IMR-90 (cell line): ENCODE measurements at regions not wholly inside any gene's neighbourhood (a gene's known extent, or its start where the extent isn't known, plus 50 kb on each side); places are given as distances from the start of the nearest gene placed in this dataset.

Experiments used
- ATAC-seq: fragments of 200-7000 bp; cut with Tn5 transposase; 2 replicates; pipeline ENCODE4 v1.9.1; 2020; ENCODE audit warnings: low read depth, mild to moderate bottlenecking, moderate library complexity
- BruUV-seq: library from RNA; stranded (reverse); fragments of 400-500 nt; replicated peaks from 2 replicates; lab custom pipeline; 2021; lab: Mats Ljungman, UMichigan
- CTCF ChIA-PET: fragments of 300-600 bp; formaldehyde crosslinking; extraction: SDS; loops from one replicate; lab custom pipeline; 2021; ENCODE audit warnings: antibody characterized with exemption; lab: Yijun Ruan, JAX
- POLR2A ChIA-PET: fragments of 300-600 bp; sonication (Branson Sonifier 250); formaldehyde crosslinking; loops from one replicate; lab custom pipeline; 2022; ENCODE audit warnings: antibody characterized with exemption; ENCODE audit not compliant: unreplicated experiment; lab: Charles Lee
- DNase-seq: peaks from one replicate; pipeline ENCODE4 v3.0.0; 2013
- H2AFZ ChIP-seq: replicated peaks from 2 replicates; pipeline ENCODE3; 2013; ENCODE audit warnings: low read length, mild to moderate bottlenecking; ENCODE audit not compliant: poor library complexity
- H2AK5ac ChIP-seq: 2 replicates; pipeline ENCODE4 v1.6.1; 2013; ENCODE audit warnings: low read depth, low read length, inconsistent platforms
- H2AK9ac ChIP-seq: replicated peaks from 2 replicates; pipeline ENCODE3; 2013; ENCODE audit warnings: mild to moderate bottlenecking, low read depth, low read length, moderate library complexity; ENCODE audit not compliant: poor library complexity
- H2BK120ac ChIP-seq: 2 replicates; pipeline ENCODE4 v1.6.1; 2013; ENCODE audit warnings: low read depth, low read length, inconsistent platforms
- H2BK15ac ChIP-seq: 3 replicates; pipeline ENCODE4 v1.6.1; 2013; ENCODE audit warnings: low read depth, low read length, inconsistent platforms
- H2BK20ac ChIP-seq: 2 replicates; pipeline ENCODE4 v1.6.1; 2013; ENCODE audit warnings: low read depth, mild to moderate bottlenecking, inconsistent platforms, low read length, moderate library complexity
- H2BK5ac ChIP-seq: 2 replicates; pipeline ENCODE4 v1.6.1; 2013; ENCODE audit warnings: mild to moderate bottlenecking, low read depth, low read length, inconsistent platforms; ENCODE audit not compliant: poor library complexity, severe bottlenecking
- H3K14ac ChIP-seq: replicated peaks from 2 replicates; pipeline ENCODE4 v1.6.1; 2013; ENCODE audit warnings: low read depth, low read length, inconsistent platforms
- H3K18ac ChIP-seq: 2 replicates; pipeline ENCODE4 v1.6.1; 2013; ENCODE audit warnings: low read depth, low read length, control low read depth
- H3K23ac ChIP-seq: 2 replicates; pipeline ENCODE4 v1.6.1; 2013; ENCODE audit warnings: low read depth, low read length, inconsistent platforms
- H3K27ac ChIP-seq: 2 replicates; pipeline ENCODE4 v1.5.1; 2013; ENCODE audit warnings: mild to moderate bottlenecking, control low read depth, low read length; ENCODE audit not compliant: insufficient read depth
- H3K27me3 ChIP-seq: 2 replicates; pipeline ENCODE4 v1.6.1; 2013; ENCODE audit warnings: low read length; ENCODE audit not compliant: control insufficient read depth, insufficient read depth
- H3K36me3 ChIP-seq: 2 replicates; pipeline ENCODE4 v1.6.1; 2013; ENCODE audit warnings: low read length, mixed read lengths; ENCODE audit not compliant: control insufficient read depth, insufficient read depth
- H3K4ac ChIP-seq: 2 replicates; pipeline ENCODE4 v1.6.1; 2013; ENCODE audit warnings: low read depth, low read length, inconsistent platforms
- H3K4me1 ChIP-seq: 2 replicates; pipeline ENCODE4 v1.6.1; 2013; ENCODE audit warnings: low read length, mixed read lengths; ENCODE audit not compliant: control insufficient read depth, insufficient read depth
- H3K4me2 ChIP-seq: 2 replicates; pipeline ENCODE4 v1.6.1; 2013; ENCODE audit warnings: low read depth, mild to moderate bottlenecking, control low read depth, low read length, moderate library complexity
- H3K4me3 ChIP-seq: 2 replicates; pipeline ENCODE4 v1.5.1; 2013; ENCODE audit warnings: low read depth, mild to moderate bottlenecking, control low read depth, low read length, moderate library complexity; ENCODE audit not compliant: insufficient read depth
- H3K56ac ChIP-seq: 2 replicates; pipeline ENCODE4 v1.6.1; 2013; ENCODE audit warnings: low read length, inconsistent platforms; ENCODE audit not compliant: insufficient read depth; ENCODE audit errors: extremely low read depth
- H3K79me1 ChIP-seq, 2 experiments: 2 replicates each; pipeline ENCODE4 v1.6.1; 2013; ENCODE audit warnings: low read length in 2 of 2, inconsistent platforms in 1 of 2, low read depth in 1 of 2
- H3K9ac ChIP-seq: 2 replicates; pipeline ENCODE4 v1.6.1; 2013; ENCODE audit warnings: low read depth, low read length, control low read depth
- H3K9me1 ChIP-seq: 2 replicates; pipeline ENCODE4 v1.6.1; 2013; ENCODE audit warnings: low read length, inconsistent platforms; ENCODE audit not compliant: insufficient read depth
- H3K9me3 ChIP-seq: 2 replicates; pipeline ENCODE4 v1.6.1; 2013; ENCODE audit warnings: low read length; ENCODE audit not compliant: control insufficient read depth, insufficient read depth
- H4K20me1 ChIP-seq: 2 replicates; pipeline ENCODE4 v1.6.1; 2013; ENCODE audit warnings: low read length, inconsistent platforms; ENCODE audit not compliant: insufficient read depth
- H4K5ac ChIP-seq: 2 replicates; pipeline ENCODE4 v1.6.1; 2013; ENCODE audit warnings: mild to moderate bottlenecking, low read depth, low read length, control low read depth
- H4K8ac ChIP-seq, 2 experiments: 2 replicates each; pipeline ENCODE4 v1.6.1; 2013; ENCODE audit warnings: low read depth in 2 of 2, low read length in 2 of 2, control low read depth in 1 of 2, inconsistent platforms in 1 of 2
- H4K91ac ChIP-seq: 2 replicates; pipeline ENCODE4 v1.6.1; 2013; ENCODE audit warnings: low read depth, low read length, inconsistent platforms; ENCODE audit not compliant: insufficient read depth
- BHLHE40 ChIP-seq: fragments of 150-350 bp; IDR thresholded peaks from 2 replicates; pipeline ENCODE4 v1.6.1; 2016; ENCODE audit warnings: mild to moderate bottlenecking, low read depth, low read length
- CHD1 ChIP-seq: IDR thresholded peaks from 2 replicates; pipeline ENCODE4 v1.6.1; 2012; ENCODE audit warnings: low read depth, low read length, improper control_type of control experiment
- FOS ChIP-seq: fragments of 150-350 bp; IDR thresholded peaks from 2 replicates; pipeline ENCODE4 v1.6.1; 2016; ENCODE audit warnings: low read depth, low read length
- MAFK ChIP-seq: IDR thresholded peaks from 2 replicates; pipeline ENCODE4 v1.6.1; 2012; ENCODE audit warnings: low read depth, low read length, improper control_type of control experiment
- MAZ ChIP-seq: IDR thresholded peaks from 2 replicates; pipeline ENCODE4 v1.6.1; 2012; ENCODE audit warnings: low read depth, mild to moderate bottlenecking, low read length, improper control_type of control experiment, moderate library complexity, borderline replicate concordance
- MXI1 ChIP-seq: IDR thresholded peaks from 2 replicates; pipeline ENCODE4 v1.6.1; 2012; ENCODE audit warnings: low read depth, mild to moderate bottlenecking, low read length, moderate library complexity, borderline replicate concordance
- POLR2A ChIP-seq: IDR thresholded peaks from 2 replicates; pipeline ENCODE4 v1.6.1; 2012; ENCODE audit warnings: mild to moderate bottlenecking, low read depth, low read length
- RAD21 ChIP-seq: IDR thresholded peaks from 2 replicates; pipeline ENCODE4 v1.6.1; 2012; ENCODE audit warnings: low read length, improper control_type of control experiment
- RCOR1 ChIP-seq: IDR thresholded peaks from 2 replicates; pipeline ENCODE4 v1.6.1; 2012; ENCODE audit warnings: mild to moderate bottlenecking, low read length, improper control_type of control experiment; ENCODE audit not compliant: insufficient replicate concordance
- RFX5 ChIP-seq: IDR thresholded peaks from 2 replicates; pipeline ENCODE4 v1.8.0; 2012; ENCODE audit warnings: low read depth, mild to moderate bottlenecking, low read length, moderate library complexity
- SMC3 ChIP-seq: fragments of 150-350 bp; IDR thresholded peaks from 2 replicates; pipeline ENCODE4 v1.6.1; 2016; ENCODE audit warnings: low read depth, mild to moderate bottlenecking, antibody characterized with exemption, low read length, moderate library complexity
- WGBS, 2 experiments: methylation state at CpG; one replicate each; pipeline versions ENCODE4 v1.1.5 to v1.1.7; 2013; ENCODE audit warnings: missing lambda C conversion rate in 2 of 2; ENCODE audit not compliant: insufficient read length in 1 of 2; ENCODE audit errors: extremely low coverage in 2 of 2; 5-methylcytosine and 5-hydroxymethylcytosine counted together
- dilution Hi-C: fragments of 300-500 bp; cut with HindIII; formaldehyde crosslinking; loops from one replicate; pipeline ENCODE4 v1.14.3; 2018; ENCODE audit warnings: low sequenced_read_pairs; ENCODE audit not compliant: unreplicated experiment
- in situ Hi-C: fragments of 300-500 bp; cut with MboI; formaldehyde crosslinking; loops from 3 replicates; pipeline ENCODE4 v1.14.3; 2019; ENCODE audit warnings: low sequenced_read_pairs, inconsistent platforms, mixed read lengths
- intact Hi-C: fragments of 100-400 bp; cut with micrococcal nuclease; formaldehyde crosslinking; loops from 2 replicates; pipeline ENCODE4 v1.10.0; 2022
- TF ChIP-seq, protein P1 (sequence below): fragments of 150-350 bp; IDR thresholded peaks from 2 replicates; pipeline ENCODE4 v1.6.1; 2017; ENCODE audit warnings: mild to moderate bottlenecking, antibody characterized with exemption, low read length, low read depth

- no peak overlapping the region for H2BK15ac ChIP-seq
- no peak overlapping the region for H3K9ac ChIP-seq
- no peak overlapping the region for H4K8ac ChIP-seq
- no peak for DNase-seq
- H3K23ac ChIP-seq = no peak overlapping the region
- H4K91ac ChIP-seq = no peak overlapping the region
- H2BK5ac ChIP-seq = no peak overlapping the region
- ChIA-PET CTCF (no interaction called here), POLR2A (no interaction called here)
- in situ Hi-C loops (no loop called here), intact Hi-C loops (no loop called here), dilution Hi-C loops (no loop called here)
- no peaks in the 10 kb centered on the region for H3K4me1 ChIP-seq
- H3K4me3 ChIP-seq = no peak overlapping the region
- H2BK120ac ChIP-seq = no peak overlapping the region
- no peak overlapping the region for H3K4me2 ChIP-seq
- no peaks in the 10 kb centered on the region for H3K9me1 ChIP-seq
- no peak overlapping the region for H2BK20ac ChIP-seq
- no peaks in the 10 kb centered on the region for H3K27me3 ChIP-seq
- TF ChIP-seq RAD21 (no peak), BHLHE40 (no peak), MXI1 (no peak), RFX5 (no peak), CHD1 (no peak), POLR2A (no peak), SMC3 (no peak), MAFK (no peak), FOS (no peak), RCOR1 (no peak), MAZ (no peak)
- TF ChIP-seq, protein P1, sequence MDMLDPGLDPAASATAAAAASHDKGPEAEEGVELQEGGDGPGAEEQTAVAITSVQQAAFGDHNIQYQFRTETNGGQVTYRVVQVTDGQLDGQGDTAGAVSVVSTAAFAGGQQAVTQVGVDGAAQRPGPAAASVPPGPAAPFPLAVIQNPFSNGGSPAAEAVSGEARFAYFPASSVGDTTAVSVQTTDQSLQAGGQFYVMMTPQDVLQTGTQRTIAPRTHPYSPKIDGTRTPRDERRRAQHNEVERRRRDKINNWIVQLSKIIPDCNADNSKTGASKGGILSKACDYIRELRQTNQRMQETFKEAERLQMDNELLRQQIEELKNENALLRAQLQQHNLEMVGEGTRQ = no peak
- no peak overlapping the region for H3K4ac ChIP-seq
- no peak overlapping the region for H2AK5ac ChIP-seq
- no peak overlapping the region for H4K5ac ChIP-seq
- no peaks in the 10 kb centered on the region; the same call in 1 of the 2 replicates for H3K9me3 ChIP-seq
- no peak overlapping the region for H2AFZ ChIP-seq
- H4K20me1 ChIP-seq = no peaks in the 10 kb centered on the region
- WGBS, 2 experiments = 20% methylated on average over 1 of the region's 4 CpGs; no CpG with 5 or more reads in 1 of the 2 experiments
- H3K56ac ChIP-seq = no peak overlapping the region
- H3K79me1 ChIP-seq = no peaks in the 10 kb centered on the region
- no peak for ATAC-seq
- H3K14ac ChIP-seq = no peak overlapping the region
- no peak overlapping the region for H3K27ac ChIP-seq
- no TSS peak for BruUV-seq
- no peak overlapping the region for H2AK9ac ChIP-seq
- H3K18ac ChIP-seq = no peak overlapping the region
- no peaks in the 10 kb centered on the region for H3K36me3 ChIP-seq
Observed at GRCh38 chr6:81413306-81413705, 339.2 kb downstream of the TENT5A start.
